K562 (cell line): ENCODE measurements at regions not wholly inside any gene's neighbourhood (a gene's known extent, or its start where the extent isn't known, plus 50 kb on each side); places are given as distances from the start of the nearest gene placed in this dataset.

Experiments
- CTCF ChIP-seq, 3 experiments: IDR thresholded peaks in 2 of 3; conservative IDR thresholded peaks in 1 of 3; 2 replicates each; pipeline ENCODE4 v1.5.1; 2011 to 2012; ENCODE audit warnings: low read length in 3 of 3, mild to moderate bottlenecking in 3 of 3, control low read depth in 2 of 3, improper control_type of control experiment in 1 of 3, inconsistent platforms in 1 of 3, low read depth in 1 of 3, mixed read lengths in 1 of 3, moderate library complexity in 1 of 3; ENCODE audit not compliant: insufficient read depth in 2 of 3
- HOMEZ ChIP-seq: fragments of 250-450 bp; sonication (Bioruptor Pico); IDR thresholded peaks from 2 replicates; pipeline ENCODE4 v1.4.0; 2020; ENCODE audit warnings: mild to moderate bottlenecking, moderate library complexity
- KLF13 ChIP-seq: fragments of 450-650 bp; IDR thresholded peaks from 2 replicates; pipeline ENCODE4 v1.6.1; 2016; ENCODE audit warnings: missing genetic modification characterization, low read depth, mild to moderate bottlenecking, missing compliant biosample characterization, moderate library complexity, borderline replicate concordance
- TAF7 ChIP-seq: fragments of 450-650 bp; IDR thresholded peaks from 2 replicates; pipeline ENCODE4 v1.6.1; 2016; ENCODE audit warnings: missing genetic modification characterization, missing compliant biosample characterization
- TEAD1 ChIP-seq, 2 experiments: fragments of 450-650 bp in 1 of 2; sonication (generic) in 1 of 2; formaldehyde crosslinking; IDR thresholded peaks; 2 replicates each; pipeline versions ENCODE4 v1.4.0 to v1.8.0; 2020 to 2022; ENCODE audit warnings: mild to moderate bottlenecking in 2 of 2, missing genetic modification reagents in 1 of 2
- THRA ChIP-seq: fragments of 450-650 bp; IDR thresholded peaks from 2 replicates; pipeline ENCODE4 v1.6.1; 2017; ENCODE audit warnings: mild to moderate bottlenecking, moderate library complexity
- ZBTB17 ChIP-seq: fragments of 450-650 bp; formaldehyde crosslinking; IDR thresholded peaks from 2 replicates; pipeline ENCODE4 v1.4.0; 2020; ENCODE audit warnings: mild to moderate bottlenecking

GRCh38 chr1:55416164-55416842 is 201.1 kb upstream of the USP24 start (continued):
- TF ChIP-seq HOMEZ (CRISPR knock-in tag) = no peak
- TF ChIP-seq KLF13 (tag) = no peak
- no peak for TF ChIP-seq THRA
- no peak for TF ChIP-seq TAF7 (tag)
- no peak for TF ChIP-seq TEAD1 (CRISPR knock-in tag; IDR thresholded peaks at IDR 0.05)
- no peak for TF ChIP-seq CTCF (IDR thresholded peaks at IDR 0.05 in 2 of 3, conservative IDR thresholded peaks at IDR 0.05 in 1 of 3; ENCODE audit: insufficient read depth in 2 of 3, low read depth in 1 of 3, low read length in 3 of 3)
- no peak for TF ChIP-seq ZBTB17 (CRISPR knock-in tag)
